ENCODE measurements at regions not wholly inside any gene's neighbourhood (a gene's known extent, or its start where the extent isn't known, plus 50 kb on each side); places are given as distances from the start of the nearest gene placed in this dataset.

DNA sequence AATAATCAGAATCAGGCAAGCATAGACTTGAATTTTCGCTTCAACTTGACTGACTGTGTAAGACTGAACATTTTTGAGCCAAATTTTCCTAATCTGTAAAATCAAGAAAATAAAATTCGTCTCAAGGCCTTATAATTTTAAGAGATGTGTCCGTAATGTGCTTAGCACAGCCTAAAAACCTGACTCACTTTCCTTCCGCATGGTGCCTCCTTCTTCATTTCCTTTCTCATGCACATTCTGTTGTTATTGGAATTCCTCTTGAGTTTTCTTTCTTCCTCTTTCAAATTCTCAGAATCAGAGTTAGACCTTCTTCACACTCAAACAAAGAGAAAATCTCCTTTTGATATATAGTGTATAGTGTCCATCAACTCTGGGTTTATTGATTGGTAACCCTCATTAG lies 208.9 kb upstream of the SLIT2 start (continued):
- TF ChIP-seq PRDM10 (CRISPR knock-in tag; IDR thresholded peaks at IDR 0.05; ENCODE audit: low read depth) (no peak), SMAD9 (CRISPR knock-in tag; IDR thresholded peaks at IDR 0.05) (no peak), BRD4 (CRISPR knock-in tag; IDR thresholded peaks at IDR 0.05) (no peak)

DNA sequence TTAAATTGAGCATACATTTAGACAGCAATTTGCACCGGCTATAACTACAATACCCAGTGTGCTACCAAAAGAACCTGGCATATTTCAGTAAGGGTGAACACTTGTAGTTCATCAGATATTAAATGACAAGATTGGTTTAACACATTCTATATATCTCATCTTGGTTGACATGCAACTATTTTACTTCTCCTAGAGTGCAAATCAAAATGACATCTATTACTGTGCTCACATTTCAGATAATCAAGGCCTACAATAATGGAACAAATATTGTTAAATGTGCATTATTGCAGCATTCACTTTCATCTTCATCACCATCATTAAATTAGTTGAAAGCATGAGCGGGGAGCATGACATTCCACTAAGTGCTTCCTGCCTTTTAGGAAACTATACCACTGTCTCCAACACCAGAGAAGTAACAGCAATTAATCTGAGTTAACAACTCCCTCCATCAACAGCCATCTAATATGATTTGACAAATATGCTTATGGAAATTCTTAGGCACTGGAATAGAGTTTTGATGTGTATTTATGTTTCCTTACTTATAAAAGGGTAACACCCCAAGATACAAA lies 209.8 kb upstream of the SLIT2 start:
- H3K4me1 ChIP-seq (ENCODE audit: insufficient read depth, low read length) = no peaks in the 10 kb centered on the region
- no peak overlapping the region for H3K27ac ChIP-seq (ENCODE audit: extremely low read length, insufficient read depth, low read length)
- no peak for ATAC-seq
- CTCF ChIA-PET (ENCODE audit: low intra/inter-chr PET ratio, low total read pairs) = no interaction called here
- intact Hi-C loops (cut with micrococcal nuclease; ENCODE audit: unreplicated experiment) (no loop called here), in situ Hi-C loops (cut with HindIII; ENCODE audit: extremely low pct_ligation_motif_present, low pct_unique_long_range_greater_than_20kb) (no loop called here)
- no peaks in the 10 kb centered on the region for H3K79me2 ChIP-seq (ENCODE audit: insufficient read depth, low read length)
- peaks cover 70% of the 10 kb centered on the region for H3K9me3 ChIP-seq (ENCODE audit: low read length)
- no peak overlapping the region for H3K4me2 ChIP-seq (ENCODE audit: low read depth, low read length)
- BruUV-seq (replicated peaks) = no TSS peak
- no peak overlapping the region for H3K4me3 ChIP-seq (replicated peaks in 1 of 3; ENCODE audit: insufficient read depth in 1 of 3, low read depth in 2 of 3, low read length in 3 of 3)
- H3K27me3 ChIP-seq (ENCODE audit: control insufficient read depth in 1 of 2, insufficient read depth in 2 of 2, low read length in 2 of 2) = no peaks in the 10 kb centered on the region
- H3K9ac ChIP-seq (ENCODE audit: insufficient read depth, low read depth, low read length) = no peak overlapping the region
- no peak for DNase-seq (ENCODE audit: low spot score)
- H3K36me3 ChIP-seq (replicated peaks in 1 of 2; ENCODE audit: control insufficient read depth in 1 of 2, insufficient read depth in 2 of 2, low read length in 2 of 2) = no peaks in the 10 kb centered on the region
- no peak overlapping the region for H2AFZ ChIP-seq (ENCODE audit: low read length)
- POLR2A ChIA-PET = no interaction called here
- no peaks in the 10 kb centered on the region for H4K20me1 ChIP-seq (ENCODE audit: insufficient read depth, low read length)
- no peak for FAIRE-seq
- 0% methylated on average over 2 of the region's 2 CpGs for WGBS (ENCODE audit: low lambda C conversion rate)
- TF ChIP-seq ZNF281 (CRISPR knock-in tag; IDR thresholded peaks at IDR 0.05; ENCODE audit: borderline replicate concordance) (no peak), NR0B2 (CRISPR knock-in tag; IDR thresholded peaks at IDR 0.05) (no peak), ZNF720 (CRISPR knock-in tag; IDR thresholded peaks at IDR 0.05) (no peak), FOXP1 (IDR thresholded peaks at IDR 0.05) (no peak), FOXP1 (CRISPR knock-in tag; IDR thresholded peaks at IDR 0.05) (no peak), ZNF878 (CRISPR knock-in tag; IDR thresholded peaks at IDR 0.05) (no peak), ZNF839 (CRISPR knock-in tag; IDR thresholded peaks at IDR 0.05; ENCODE audit: borderline replicate concordance) (no peak), ZNF24 (IDR thresholded peaks at IDR 0.05) (no peak), KMT2B (CRISPR knock-in tag; IDR thresholded peaks at IDR 0.05) (no peak), ARHGAP35 (CRISPR knock-in tag; IDR thresholded peaks at IDR 0.05; ENCODE audit: borderline replicate concordance) (no peak), ZNF558 (CRISPR knock-in tag; IDR thresholded peaks at IDR 0.05; ENCODE audit: borderline replicate concordance) (no peak), ZNF678 (CRISPR knock-in tag; IDR thresholded peaks at IDR 0.05) (no peak), ZNF326 (CRISPR knock-in tag; IDR thresholded peaks at IDR 0.05; ENCODE audit: borderline replicate concordance) (no peak)
- TF ChIP-seq, protein P1, sequence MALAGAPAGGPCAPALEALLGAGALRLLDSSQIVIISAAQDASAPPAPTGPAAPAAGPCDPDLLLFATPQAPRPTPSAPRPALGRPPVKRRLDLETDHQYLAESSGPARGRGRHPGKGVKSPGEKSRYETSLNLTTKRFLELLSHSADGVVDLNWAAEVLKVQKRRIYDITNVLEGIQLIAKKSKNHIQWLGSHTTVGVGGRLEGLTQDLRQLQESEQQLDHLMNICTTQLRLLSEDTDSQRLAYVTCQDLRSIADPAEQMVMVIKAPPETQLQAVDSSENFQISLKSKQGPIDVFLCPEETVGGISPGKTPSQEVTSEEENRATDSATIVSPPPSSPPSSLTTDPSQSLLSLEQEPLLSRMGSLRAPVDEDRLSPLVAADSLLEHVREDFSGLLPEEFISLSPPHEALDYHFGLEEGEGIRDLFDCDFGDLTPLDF (CRISPR knock-in tag; IDR thresholded peaks at IDR 0.05) = no peak

Measured in HepG2 (cell line).